ENCODE measurements at regions not wholly inside any gene's neighbourhood (a gene's known extent, or its start where the extent isn't known, plus 50 kb on each side); places are given as distances from the start of the nearest gene placed in this dataset.

DNA sequence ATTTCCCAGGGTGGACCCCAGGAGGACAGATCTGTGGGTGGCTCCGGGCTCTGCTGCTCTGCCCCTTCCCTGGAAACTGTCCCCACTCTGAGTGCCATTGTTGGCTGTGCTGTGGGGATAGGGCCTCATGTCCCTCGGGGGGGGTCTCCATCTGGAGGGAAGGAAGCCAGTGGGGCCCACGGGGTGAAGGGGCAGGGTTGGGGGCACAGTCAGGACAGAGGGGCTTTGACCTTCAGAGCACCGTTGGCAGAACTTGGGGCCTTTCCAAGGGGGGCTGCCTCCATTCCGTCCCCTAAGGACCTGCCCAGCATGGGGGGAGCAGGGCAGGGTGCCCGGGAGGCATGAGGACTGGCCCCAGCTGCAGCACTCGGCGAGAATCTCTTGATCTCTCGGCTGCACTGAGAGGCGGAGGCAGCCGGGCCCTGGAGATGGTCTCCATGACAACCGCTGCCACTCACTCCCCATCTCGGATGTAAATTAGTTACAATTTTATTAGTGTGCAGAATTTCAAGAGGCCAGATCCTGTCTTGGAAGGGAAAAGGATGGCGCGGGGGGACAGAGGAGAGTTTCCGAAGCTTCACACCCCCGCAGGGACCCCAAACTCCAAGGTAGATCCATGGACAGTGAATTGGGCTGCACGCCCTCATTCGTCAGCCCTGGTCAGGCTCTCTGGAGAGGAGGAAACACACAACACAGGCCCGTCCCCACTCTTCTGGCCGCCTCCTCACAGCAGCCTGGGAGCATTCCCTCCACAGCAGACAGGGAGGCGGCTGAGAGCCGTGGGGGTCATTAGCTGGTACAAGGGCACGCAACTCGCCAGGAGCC, 216.2 kb upstream of the IER5L start:
- Histone ChIP-seq H3K4me1 (ENCODE audit: control insufficient read depth in 1 of 2, insufficient read depth in 2 of 2, low read length in 2 of 2) (peaks cover 0 to 11% of the 10 kb centered on the region in 2 experiments; a peak in 3 of 4 replicates), H3K4me2 (ENCODE audit: low read length) (no peak overlapping the region), H3K9me2 (ENCODE audit: insufficient read depth) (no peaks in the 10 kb centered on the region), H3K36me3 (ENCODE audit: control insufficient read depth in 1 of 2, insufficient read depth in 2 of 2, low read length in 2 of 2) (no peaks in the 10 kb centered on the region), H3K27ac (ENCODE audit: low read depth, low read length) (no peak overlapping the region), H3K79me2 (ENCODE audit: insufficient read depth, low read length) (no peaks in the 10 kb centered on the region), H4K20me1 (ENCODE audit: insufficient read depth) (no peaks in the 10 kb centered on the region), H2AFZ (ENCODE audit: low read depth, low read length, poor library complexity, severe bottlenecking) (no peak overlapping the region), H3K4me3 (replicated peaks in 1 of 2; ENCODE audit: low read depth in 1 of 2, low read length in 2 of 2) (no peak overlapping the region), H3K9ac (ENCODE audit: low read length) (no peak overlapping the region), H3K9me3 (ENCODE audit: control insufficient read depth in 1 of 2, insufficient read depth in 1 of 2, low read depth in 1 of 2, low read length in 2 of 2) (no peaks in the 10 kb centered on the region), H3K27me3 (ENCODE audit: insufficient read depth, low read length) (peaks cover 6% of the 10 kb centered on the region; the same call in 1 of the 2 replicates)
- DNase-seq (ENCODE audit: low read depth, low spot score) (no peak), ATAC-seq (no peak)
- intact Hi-C loops (cut with micrococcal nuclease): no loop called here
- CTCF ChIA-PET: no interaction called here
- POLR2A ChIA-PET: no interaction called here
- TF ChIP-seq, protein P1, sequence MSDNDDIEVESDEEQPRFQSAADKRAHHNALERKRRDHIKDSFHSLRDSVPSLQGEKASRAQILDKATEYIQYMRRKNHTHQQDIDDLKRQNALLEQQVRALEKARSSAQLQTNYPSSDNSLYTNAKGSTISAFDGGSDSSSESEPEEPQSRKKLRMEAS (IDR thresholded peaks at IDR 0.05): no peak
- TF ChIP-seq, protein P2, sequence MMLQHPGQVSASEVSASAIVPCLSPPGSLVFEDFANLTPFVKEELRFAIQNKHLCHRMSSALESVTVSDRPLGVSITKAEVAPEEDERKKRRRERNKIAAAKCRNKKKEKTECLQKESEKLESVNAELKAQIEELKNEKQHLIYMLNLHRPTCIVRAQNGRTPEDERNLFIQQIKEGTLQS (IDR thresholded peaks at IDR 0.05): no peak
- TF ChIP-seq EZH2phosphoT487 (IDR thresholded peaks at IDR 0.05; ENCODE audit: borderline replicate concordance) (no peak), EZH2 (IDR thresholded peaks at IDR 0.05) (no peak), ZFX (IDR thresholded peaks at IDR 0.05) (no peak), CEBPB (IDR thresholded peaks at IDR 0.05; ENCODE audit: low read depth) (no peak), POLR2A (IDR thresholded peaks at IDR 0.05; ENCODE audit: borderline replicate concordance, extremely low read depth, insufficient read depth, insufficient read length) (no peak)
- TF ChIP-seq, protein P3, sequence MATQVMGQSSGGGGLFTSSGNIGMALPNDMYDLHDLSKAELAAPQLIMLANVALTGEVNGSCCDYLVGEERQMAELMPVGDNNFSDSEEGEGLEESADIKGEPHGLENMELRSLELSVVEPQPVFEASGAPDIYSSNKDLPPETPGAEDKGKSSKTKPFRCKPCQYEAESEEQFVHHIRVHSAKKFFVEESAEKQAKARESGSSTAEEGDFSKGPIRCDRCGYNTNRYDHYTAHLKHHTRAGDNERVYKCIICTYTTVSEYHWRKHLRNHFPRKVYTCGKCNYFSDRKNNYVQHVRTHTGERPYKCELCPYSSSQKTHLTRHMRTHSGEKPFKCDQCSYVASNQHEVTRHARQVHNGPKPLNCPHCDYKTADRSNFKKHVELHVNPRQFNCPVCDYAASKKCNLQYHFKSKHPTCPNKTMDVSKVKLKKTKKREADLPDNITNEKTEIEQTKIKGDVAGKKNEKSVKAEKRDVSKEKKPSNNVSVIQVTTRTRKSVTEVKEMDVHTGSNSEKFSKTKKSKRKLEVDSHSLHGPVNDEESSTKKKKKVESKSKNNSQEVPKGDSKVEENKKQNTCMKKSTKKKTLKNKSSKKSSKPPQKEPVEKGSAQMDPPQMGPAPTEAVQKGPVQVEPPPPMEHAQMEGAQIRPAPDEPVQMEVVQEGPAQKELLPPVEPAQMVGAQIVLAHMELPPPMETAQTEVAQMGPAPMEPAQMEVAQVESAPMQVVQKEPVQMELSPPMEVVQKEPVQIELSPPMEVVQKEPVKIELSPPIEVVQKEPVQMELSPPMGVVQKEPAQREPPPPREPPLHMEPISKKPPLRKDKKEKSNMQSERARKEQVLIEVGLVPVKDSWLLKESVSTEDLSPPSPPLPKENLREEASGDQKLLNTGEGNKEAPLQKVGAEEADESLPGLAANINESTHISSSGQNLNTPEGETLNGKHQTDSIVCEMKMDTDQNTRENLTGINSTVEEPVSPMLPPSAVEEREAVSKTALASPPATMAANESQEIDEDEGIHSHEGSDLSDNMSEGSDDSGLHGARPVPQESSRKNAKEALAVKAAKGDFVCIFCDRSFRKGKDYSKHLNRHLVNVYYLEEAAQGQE (IDR thresholded peaks at IDR 0.05; ENCODE audit: low read depth): no peak
- no TSS peak for BruUV-seq (replicated peaks)
- RAD21 ChIA-PET (ENCODE audit: low non-redundant PET in 1 of 2, low total read pairs in 2 of 2, uncharacterized antibody in 2 of 2, unreplicated experiment in 2 of 2): no interaction called here
